ENCODE measurements at regions not wholly inside any gene's neighbourhood (a gene's known extent, or its start where the extent isn't known, plus 50 kb on each side); places are given as distances from the start of the nearest gene placed in this dataset.

- Histone ChIP-seq H3K4me3 (ENCODE audit: control extremely low read depth in 1 of 5, extremely low read depth in 1 of 5, insufficient read depth in 1 of 5, low read depth in 2 of 5, low read length in 4 of 5) (no peak overlapping the region), H4K20me1 (ENCODE audit: control insufficient read depth, insufficient read depth, low read length, poor library complexity, severe bottlenecking) (no peaks in the 10 kb centered on the region), H3K27me3 (replicated peaks in 1 of 4; ENCODE audit: control extremely low read depth in 1 of 4, control insufficient read depth in 3 of 4, insufficient read depth in 4 of 4, low read length in 3 of 4) (no peaks in the 10 kb centered on the region), H3K27ac (ENCODE audit: low read length in 2 of 2) (no peak overlapping the region), H3K36me3 (replicated peaks in 1 of 2; ENCODE audit: control extremely low read depth in 1 of 2, control insufficient read depth in 1 of 2, extremely low read depth in 1 of 2, insufficient read depth in 2 of 2, low read length in 1 of 2) (no peaks in the 10 kb centered on the region), H3K79me2 (ENCODE audit: control insufficient read depth, insufficient read depth, low read length) (no peaks in the 10 kb centered on the region), H3K9ac (ENCODE audit: low read length) (no peak overlapping the region), H2AFZ (ENCODE audit: insufficient read depth, low read depth, low read length, poor library complexity, severe bottlenecking) (no peak overlapping the region), H3K9me3 (ENCODE audit: control extremely low read depth in 1 of 3, control insufficient read depth in 2 of 3, insufficient read depth in 1 of 3, low read length in 2 of 3) (peaks cover 1 to 32% (median 32%) of the 10 kb centered on the region in 3 donors), H3K4me2 (replicated peaks; ENCODE audit: low read depth, low read length, poor library complexity, severe bottlenecking) (no peak overlapping the region), H3K4me1 (ENCODE audit: control insufficient read depth in 2 of 2, insufficient read depth in 2 of 2, low read length in 2 of 2) (no peaks in the 10 kb centered on the region)
- Mint-ChIP-seq H3K9me3 (ENCODE audit: insufficient read depth) (peaks cover 35% of the 10 kb centered on the region), H3K27ac (no peak overlapping the region), H3K4me3 (no peak overlapping the region), H3K4me1 (no peaks in the 10 kb centered on the region), H3K27me3 (no peaks in the 10 kb centered on the region)
- ChIA-PET CTCF (no interaction called here), POLR2A (no interaction called here)
- TF ChIP-seq EZH2 (IDR thresholded peaks at IDR 0.05; ENCODE audit: borderline replicate concordance, insufficient read depth, low read depth, low read length, poor library complexity, severe bottlenecking) = no peak
- TF ChIP-seq CTCF (IDR thresholded peaks at IDR 0.05) = no peak
- ATAC-seq (ENCODE audit: low read depth) (no peak), DNase-seq (no peak)
- WGBS (ENCODE audit: insufficient coverage) = no CpG with 5 or more reads among the region's 4 CpGs
- intact Hi-C loops (cut with micrococcal nuclease) = no loop called here
Observed at GRCh38 chr12:19584732-19585131, 145.4 kb downstream of the AEBP2 start.

- no CpG with 5 or more reads among the region's 5 CpGs for WGBS (ENCODE audit: insufficient coverage)
Observed at GRCh38 chr12:19588951-19589350, 149.7 kb downstream of the AEBP2 start.

More at GRCh38 chr12:19588951-19589350, 149.7 kb downstream of the AEBP2 start:
- ChIA-PET CTCF (interaction anchor here (0.6 kb wide), 1 partner anchor 31 kb away, joined by 4 read pairs; no protein-coding TSS in a partner anchor), POLR2A (no interaction called here)
- Histone ChIP-seq H3K27ac (ENCODE audit: low read length in 2 of 2) (no peak overlapping the region), H3K4me1 (ENCODE audit: control insufficient read depth in 2 of 2, insufficient read depth in 2 of 2, low read length in 2 of 2) (no peaks in the 10 kb centered on the region), H3K36me3 (replicated peaks in 1 of 2; ENCODE audit: control extremely low read depth in 1 of 2, control insufficient read depth in 1 of 2, extremely low read depth in 1 of 2, insufficient read depth in 2 of 2, low read length in 1 of 2) (no peaks in the 10 kb centered on the region), H3K27me3 (replicated peaks in 1 of 4; ENCODE audit: control extremely low read depth in 1 of 4, control insufficient read depth in 3 of 4, insufficient read depth in 4 of 4, low read length in 3 of 4) (no peaks in the 10 kb centered on the region), H3K79me2 (ENCODE audit: control insufficient read depth, insufficient read depth, low read length) (no peaks in the 10 kb centered on the region), H3K4me3 (ENCODE audit: control extremely low read depth in 1 of 5, extremely low read depth in 1 of 5, insufficient read depth in 1 of 5, low read depth in 2 of 5, low read length in 4 of 5) (no peak overlapping the region), H2AFZ (ENCODE audit: insufficient read depth, low read depth, low read length, poor library complexity, severe bottlenecking) (no peak overlapping the region), H3K9me3 (ENCODE audit: control extremely low read depth in 1 of 3, control insufficient read depth in 2 of 3, insufficient read depth in 1 of 3, low read length in 2 of 3) (peaks cover 0 to 12% (median 8%) of the 10 kb centered on the region in 3 donors), H3K4me2 (replicated peaks; ENCODE audit: low read depth, low read length, poor library complexity, severe bottlenecking) (no peak overlapping the region), H3K9ac (ENCODE audit: low read length) (no peak overlapping the region), H4K20me1 (ENCODE audit: control insufficient read depth, insufficient read depth, low read length, poor library complexity, severe bottlenecking) (no peaks in the 10 kb centered on the region)
- H3K27me3 Mint-ChIP-seq = no peaks in the 10 kb centered on the region
- no peak overlapping the region for H3K4me3 Mint-ChIP-seq
- TF ChIP-seq CTCF (IDR thresholded peaks at IDR 0.05) = no peak
- no peak for TF ChIP-seq EZH2 (IDR thresholded peaks at IDR 0.05; ENCODE audit: borderline replicate concordance, insufficient read depth, low read depth, low read length, poor library complexity, severe bottlenecking)
- H3K4me1 Mint-ChIP-seq = no peaks in the 10 kb centered on the region
- no peak overlapping the region for H3K27ac Mint-ChIP-seq
- DNase-seq (no peak), ATAC-seq (ENCODE audit: low read depth) (no peak)
- intact Hi-C loops (cut with micrococcal nuclease) = no loop called here
- H3K9me3 Mint-ChIP-seq (ENCODE audit: insufficient read depth) = peaks cover 25% of the 10 kb centered on the region

Measured in B cell (primary cell).